HL-60 (cell line): ENCODE measurements at regions not wholly inside any gene's neighbourhood (a gene's known extent, or its start where the extent isn't known, plus 50 kb on each side); places are given as distances from the start of the nearest gene placed in this dataset.

ENCODE experiments used
- SPI1 ChIP-seq: IDR thresholded peaks from 2 replicates; pipeline ENCODE4 v1.6.1; 2012; ENCODE audit warnings: low read depth, mild to moderate bottlenecking, borderline replicate concordance
- TF ChIP-seq, protein P1 (sequence below): IDR thresholded peaks from one replicate; pipeline ENCODE4 v1.5.1; 2011; ENCODE audit warnings: low read length, control low read depth, inconsistent platforms; ENCODE audit not compliant: insufficient read depth
- TF ChIP-seq, protein P2 (sequence below): IDR thresholded peaks from 2 replicates; pipeline ENCODE4 v1.6.1; 2012; ENCODE audit warnings: low read depth; ENCODE audit not compliant: insufficient replicate concordance

DNA sequence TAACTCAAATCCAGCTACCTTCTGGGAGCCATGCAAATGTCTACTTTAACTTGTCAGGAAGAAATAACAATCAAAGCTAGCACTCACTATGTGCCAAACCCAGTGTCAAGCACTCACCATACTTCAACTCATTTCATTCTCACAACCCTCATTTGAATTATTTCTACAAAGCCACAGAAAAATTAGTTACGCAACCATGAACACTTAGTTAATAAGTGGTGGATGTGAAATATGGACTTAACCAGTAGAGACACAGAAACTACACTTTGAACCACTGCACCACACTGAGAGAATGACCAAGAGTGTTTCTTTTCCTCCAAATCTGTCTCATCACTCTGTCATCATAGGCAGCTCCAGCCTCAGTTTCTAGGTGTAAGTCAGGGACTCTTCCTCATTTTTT, 91.0 kb upstream of the MBNL1 start:
- TF ChIP-seq SPI1 = no peak
- TF ChIP-seq, protein P1, sequence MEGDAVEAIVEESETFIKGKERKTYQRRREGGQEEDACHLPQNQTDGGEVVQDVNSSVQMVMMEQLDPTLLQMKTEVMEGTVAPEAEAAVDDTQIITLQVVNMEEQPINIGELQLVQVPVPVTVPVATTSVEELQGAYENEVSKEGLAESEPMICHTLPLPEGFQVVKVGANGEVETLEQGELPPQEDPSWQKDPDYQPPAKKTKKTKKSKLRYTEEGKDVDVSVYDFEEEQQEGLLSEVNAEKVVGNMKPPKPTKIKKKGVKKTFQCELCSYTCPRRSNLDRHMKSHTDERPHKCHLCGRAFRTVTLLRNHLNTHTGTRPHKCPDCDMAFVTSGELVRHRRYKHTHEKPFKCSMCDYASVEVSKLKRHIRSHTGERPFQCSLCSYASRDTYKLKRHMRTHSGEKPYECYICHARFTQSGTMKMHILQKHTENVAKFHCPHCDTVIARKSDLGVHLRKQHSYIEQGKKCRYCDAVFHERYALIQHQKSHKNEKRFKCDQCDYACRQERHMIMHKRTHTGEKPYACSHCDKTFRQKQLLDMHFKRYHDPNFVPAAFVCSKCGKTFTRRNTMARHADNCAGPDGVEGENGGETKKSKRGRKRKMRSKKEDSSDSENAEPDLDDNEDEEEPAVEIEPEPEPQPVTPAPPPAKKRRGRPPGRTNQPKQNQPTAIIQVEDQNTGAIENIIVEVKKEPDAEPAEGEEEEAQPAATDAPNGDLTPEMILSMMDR = no peak
- TF ChIP-seq, protein P2, sequence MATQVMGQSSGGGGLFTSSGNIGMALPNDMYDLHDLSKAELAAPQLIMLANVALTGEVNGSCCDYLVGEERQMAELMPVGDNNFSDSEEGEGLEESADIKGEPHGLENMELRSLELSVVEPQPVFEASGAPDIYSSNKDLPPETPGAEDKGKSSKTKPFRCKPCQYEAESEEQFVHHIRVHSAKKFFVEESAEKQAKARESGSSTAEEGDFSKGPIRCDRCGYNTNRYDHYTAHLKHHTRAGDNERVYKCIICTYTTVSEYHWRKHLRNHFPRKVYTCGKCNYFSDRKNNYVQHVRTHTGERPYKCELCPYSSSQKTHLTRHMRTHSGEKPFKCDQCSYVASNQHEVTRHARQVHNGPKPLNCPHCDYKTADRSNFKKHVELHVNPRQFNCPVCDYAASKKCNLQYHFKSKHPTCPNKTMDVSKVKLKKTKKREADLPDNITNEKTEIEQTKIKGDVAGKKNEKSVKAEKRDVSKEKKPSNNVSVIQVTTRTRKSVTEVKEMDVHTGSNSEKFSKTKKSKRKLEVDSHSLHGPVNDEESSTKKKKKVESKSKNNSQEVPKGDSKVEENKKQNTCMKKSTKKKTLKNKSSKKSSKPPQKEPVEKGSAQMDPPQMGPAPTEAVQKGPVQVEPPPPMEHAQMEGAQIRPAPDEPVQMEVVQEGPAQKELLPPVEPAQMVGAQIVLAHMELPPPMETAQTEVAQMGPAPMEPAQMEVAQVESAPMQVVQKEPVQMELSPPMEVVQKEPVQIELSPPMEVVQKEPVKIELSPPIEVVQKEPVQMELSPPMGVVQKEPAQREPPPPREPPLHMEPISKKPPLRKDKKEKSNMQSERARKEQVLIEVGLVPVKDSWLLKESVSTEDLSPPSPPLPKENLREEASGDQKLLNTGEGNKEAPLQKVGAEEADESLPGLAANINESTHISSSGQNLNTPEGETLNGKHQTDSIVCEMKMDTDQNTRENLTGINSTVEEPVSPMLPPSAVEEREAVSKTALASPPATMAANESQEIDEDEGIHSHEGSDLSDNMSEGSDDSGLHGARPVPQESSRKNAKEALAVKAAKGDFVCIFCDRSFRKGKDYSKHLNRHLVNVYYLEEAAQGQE = no peak
